CD4-positive, alpha-beta T cell treated with Interleukin-17A for 1 hour (primary cell): ENCODE measurements at regions not wholly inside any gene's neighbourhood (a gene's known extent, or its start where the extent isn't known, plus 50 kb on each side); places are given as distances from the start of the nearest gene placed in this dataset.
"Not testable (repeated sequence)": the region's sequence is repeated elsewhere in the genome, so short reads cannot be mapped to it uniquely, and the experiment has no call there.

Source experiments
- DNase-seq: peaks from one replicate; pipeline ENCODE4 v3.0.0-alpha.2; 2020

- no peak for DNase-seq
These were observed 50.6 kb upstream of the C1QTNF9B start for GRCh38 chr13:23947893-23948292.

GRCh38 chr13:23949200-23949599 lies 51.9 kb upstream of the C1QTNF9B start:
- no peak for DNase-seq

GRCh38 chr13:23949736-23950135 lies 52.4 kb upstream of the C1QTNF9B start:
- no peak for DNase-seq

- no peak for DNase-seq
These were observed 53.6 kb upstream of the C1QTNF9B start for GRCh38 chr13:23950736-23951510.

- no peak for DNase-seq
These were observed 55.5 kb upstream of the C1QTNF9B start for GRCh38 chr13:23952796-23953195.

- no peak for DNase-seq
These were observed 56.7 kb upstream of the C1QTNF9B start for GRCh38 chr13:23953860-23954512.

- DNase-seq: no peak
These were observed 57.8 kb upstream of the C1QTNF9B start for GRCh38 chr13:23955064-23955463.

GRCh38 chr13:23956106-23956505 lies 58.8 kb upstream of the C1QTNF9B start:
- no peak for DNase-seq

- DNase-seq: no peak
These were observed 60.7 kb upstream of the C1QTNF9B start for GRCh38 chr13:23957981-23958380.

GRCh38 chr13:23959231-23959862 lies 62.0 kb upstream of the C1QTNF9B start:
- DNase-seq: no peak

- DNase-seq: peak; percentile 19
These were observed 63.4 kb upstream of the C1QTNF9B start for GRCh38 chr13:23960566-23961156.

GRCh38 chr13:23963184-23963931 lies 66.1 kb upstream of the C1QTNF9B start:
- DNase-seq: no peak

GRCh38 chr13:23963947-23964346 lies 66.6 kb upstream of the C1QTNF9B start:
- no peak for DNase-seq

- DNase-seq: no peak
These were observed 68.0 kb upstream of the C1QTNF9B start for GRCh38 chr13:23965346-23965745.

GRCh38 chr13:23966221-23966690 lies 69.0 kb upstream of the C1QTNF9B start:
- no peak for DNase-seq

- peak; percentile 61 for DNase-seq
These were observed 69.7 kb upstream of the C1QTNF9B start for GRCh38 chr13:23966691-23967615.

- not testable (repeated sequence) for DNase-seq
These were observed 70.5 kb upstream of the C1QTNF9B start for GRCh38 chr13:23967792-23968191.

GRCh38 chr13:23969647-23970046 lies 72.3 kb upstream of the C1QTNF9B start:
- DNase-seq: no peak

- peak; percentile 22 for DNase-seq
These were observed 82.3 kb upstream of the C1QTNF9B start for GRCh38 chr13:23979361-23980159.

GRCh38 chr13:23980160-23980551 lies 82.9 kb upstream of the C1QTNF9B start:
- peak; percentile 92 for DNase-seq

GRCh38 chr13:23983671-23984070 lies 86.4 kb upstream of the C1QTNF9B start:
- no peak for DNase-seq
